PC-3 (cell line): ENCODE measurements at regions not wholly inside any gene's neighbourhood (a gene's known extent, or its start where the extent isn't known, plus 50 kb on each side); places are given as distances from the start of the nearest gene placed in this dataset.
A peak's percentile ranks its signal among the peaks of the same experiment; 100 is the strongest.

Source experiments
- ATAC-seq: fragments of 200-7000 bp; cut with Tn5 transposase; 2 replicates; pipeline ENCODE4 v1.9.1; 2020; ENCODE audit warnings: mild to moderate bottlenecking, moderate library complexity
- BruUV-seq: library from RNA; stranded (reverse); fragments of 400-500 nt; replicated peaks from 2 replicates; lab custom pipeline; 2021; lab: Mats Ljungman, UMichigan
- CTCF ChIA-PET: fragments of 300-600 bp; sonication (Branson Sonifier 250); formaldehyde crosslinking; loops from one replicate; lab custom pipeline; 2022; ENCODE audit warnings: antibody characterized with exemption; lab: Charles Lee
- POLR2A ChIA-PET: fragments of 300-600 bp; sonication (Branson Sonifier 250); formaldehyde crosslinking; loops from one replicate; lab custom pipeline; 2022; ENCODE audit warnings: antibody characterized with exemption; ENCODE audit not compliant: unreplicated experiment; lab: Charles Lee
- DNase-seq: peaks from one replicate; pipeline ENCODE4 v3.0.0-alpha.2; 2015
- H2AFZ ChIP-seq: fragments of 300-600 bp; sonication (generic); 2 replicates; pipeline ENCODE4 v1.6.0; 2016; ENCODE audit warnings: antibody characterized with exemption, low read length
- H3F3A ChIP-seq: fragments of 300-600 bp; sonication (generic); one replicate; pipeline ENCODE4 v1.6.0; 2017; ENCODE audit warnings: antibody characterized with exemption, low read length, control low read depth, mild to moderate bottlenecking; ENCODE audit not compliant: unreplicated experiment
- H3K27ac ChIP-seq: fragments of 300-600 bp; sonication (generic); 2 replicates; pipeline ENCODE4 v1.5.1; 2016; ENCODE audit warnings: mild to moderate bottlenecking, low read length
- H3K27me3 ChIP-seq: fragments of 300-600 bp; sonication (generic); 2 replicates; pipeline ENCODE4 v1.6.1; 2016; ENCODE audit warnings: low read length, mixed read lengths
- H3K36me3 ChIP-seq: fragments of 300-600 bp; sonication (generic); 2 replicates; pipeline ENCODE4 v1.6.1; 2016; ENCODE audit warnings: low read depth, mixed run types, low read length, mixed read lengths
- H3K4me1 ChIP-seq: fragments of 300-600 bp; sonication (generic); 2 replicates; pipeline ENCODE4 v1.5.1; 2016; ENCODE audit warnings: low read length; ENCODE audit not compliant: insufficient read depth
- H3K4me2 ChIP-seq: fragments of 300-600 bp; sonication (generic); 2 replicates; pipeline ENCODE4 v1.6.0; 2016; ENCODE audit warnings: low read length
- H3K4me3 ChIP-seq: fragments of 300-600 bp; sonication (generic); 2 replicates; pipeline ENCODE4 v1.5.1; 2016; ENCODE audit warnings: mild to moderate bottlenecking, low read length, mixed read lengths
- H3K79me2 ChIP-seq: fragments of 300-600 bp; sonication (generic); 2 replicates; pipeline ENCODE4 v1.6.1; 2017; ENCODE audit warnings: low read length, mixed read lengths
- H3K9ac ChIP-seq: fragments of 300-600 bp; sonication (generic); 2 replicates; pipeline ENCODE4 v1.6.0; 2016; ENCODE audit warnings: mild to moderate bottlenecking, low read length
- H3K9me2 ChIP-seq: fragments of 300-600 bp; sonication (generic); replicated peaks from 2 replicates; pipeline ENCODE4 v1.6.1; 2016; ENCODE audit warnings: mixed run types, low read length, mixed read lengths
- H3K9me3 ChIP-seq: fragments of 300-600 bp; sonication (generic); 2 replicates; pipeline ENCODE4 v1.6.1; 2016; ENCODE audit warnings: low read length, mixed read lengths
- H4K20me1 ChIP-seq: fragments of 300-600 bp; sonication (generic); 2 replicates; pipeline ENCODE4 v1.6.1; 2016; ENCODE audit warnings: low read length, mixed read lengths
- CTCF ChIP-seq: fragments of 300-600 bp; sonication (generic); conservative IDR thresholded peaks from 2 replicates; pipeline ENCODE4 v1.5.1; 2017; ENCODE audit warnings: antibody characterized with exemption, low read depth, mild to moderate bottlenecking, low read length
- EZH2 ChIP-seq: fragments of 300-600 bp; sonication (generic); IDR thresholded peaks from one replicate; pipeline ENCODE4 v1.6.1; 2017; ENCODE audit warnings: antibody characterized with exemption, mild to moderate bottlenecking, low read length; ENCODE audit not compliant: unreplicated experiment
- EZH2phosphoT487 ChIP-seq: fragments of 300-600 bp; sonication (generic); IDR thresholded peaks from 2 replicates; pipeline ENCODE4 v1.6.1; 2018; ENCODE audit warnings: mild to moderate bottlenecking, antibody characterized with exemption, low read length, borderline replicate concordance
- intact Hi-C: fragments of 100-400 bp; cut with micrococcal nuclease; formaldehyde crosslinking; loops from 2 replicates; pipeline ENCODE4 v1.9.0; 2023

- no peak overlapping the region for H3K9ac ChIP-seq
- TF ChIP-seq CTCF, result no peak
- no peak for TF ChIP-seq EZH2phosphoT487
- no peak for TF ChIP-seq EZH2
- DNase-seq, result no peak
- no peak for ATAC-seq
- H3K4me1 ChIP-seq, result no peaks in the 10 kb centered on the region
- BruUV-seq, result no TSS peak
- H3K4me2 ChIP-seq, result no peak overlapping the region
- CTCF ChIA-PET, result no interaction called here
- H3K36me3 ChIP-seq, result no peaks in the 10 kb centered on the region
- no peak overlapping the region for H3K27ac ChIP-seq
- intact Hi-C loops, result no loop called here
- no peak overlapping the region for H3K4me3 ChIP-seq
- no peaks in the 10 kb centered on the region for H4K20me1 ChIP-seq
- no peaks in the 10 kb centered on the region for H3K9me2 ChIP-seq
- H3K27me3 ChIP-seq, result no peaks in the 10 kb centered on the region
- H3K79me2 ChIP-seq, result no peaks in the 10 kb centered on the region
- POLR2A ChIA-PET, result no interaction called here
- H3F3A ChIP-seq, result no peaks in the 10 kb centered on the region
- H2AFZ ChIP-seq, result no peak overlapping the region
- H3K9me3 ChIP-seq, result no peaks in the 10 kb centered on the region
Observed at GRCh38 chr6:95687839-95688238, 110.5 kb downstream of the MANEA start.

- Histone ChIP-seq H4K20me1 (no peaks in the 10 kb centered on the region), H3K4me3 (peak overlapping the region; percentile 55), H2AFZ (peak overlapping the region; percentile 48; the same call in 1 of the 2 replicates), H3K4me1 (no peaks in the 10 kb centered on the region), H3K36me3 (no peaks in the 10 kb centered on the region), H3K4me2 (peak overlapping the region; percentile 74), H3K9me3 (no peaks in the 10 kb centered on the region), H3F3A (no peaks in the 10 kb centered on the region), H3K9me2 (no peaks in the 10 kb centered on the region), H3K27ac (no peak overlapping the region), H3K79me2 (no peaks in the 10 kb centered on the region), H3K9ac (no peak overlapping the region), H3K27me3 (no peaks in the 10 kb centered on the region)
- CTCF ChIA-PET, result no interaction called here
- intact Hi-C loops, result no loop called here
- BruUV-seq, result no TSS peak
- ATAC-seq (peak; percentile 67), DNase-seq (peak; percentile 27)
- TF ChIP-seq EZH2, result no peak
- no peak for TF ChIP-seq EZH2phosphoT487
- POLR2A ChIA-PET, result no interaction called here
Observed at GRCh38 chr6:95690328-95690727, 113.0 kb downstream of the MANEA start.

- no peak overlapping the region for H3K9ac ChIP-seq
- H4K20me1 ChIP-seq, result no peaks in the 10 kb centered on the region
- H3K4me3 ChIP-seq, result no peak overlapping the region
- no peaks in the 10 kb centered on the region for H3K9me2 ChIP-seq
- no TSS peak for BruUV-seq
- intact Hi-C loops, result no loop called here
- CTCF ChIA-PET, result no interaction called here
- H3K9me3 ChIP-seq, result no peaks in the 10 kb centered on the region
- no peak overlapping the region for H3K27ac ChIP-seq
- no peak for ATAC-seq
- no peaks in the 10 kb centered on the region for H3K79me2 ChIP-seq
- H3F3A ChIP-seq, result no peaks in the 10 kb centered on the region
- TF ChIP-seq CTCF (no peak), EZH2 (no peak), EZH2phosphoT487 (no peak)
- no peaks in the 10 kb centered on the region for H3K36me3 ChIP-seq
- POLR2A ChIA-PET, result no interaction called here
- H2AFZ ChIP-seq, result no peak overlapping the region
- H3K4me1 ChIP-seq, result no peaks in the 10 kb centered on the region
- no peak overlapping the region for H3K4me2 ChIP-seq
- DNase-seq, result peak; percentile 15
- no peaks in the 10 kb centered on the region for H3K27me3 ChIP-seq
Observed at GRCh38 chr6:95693108-95693507, 115.8 kb downstream of the MANEA start.
